ENCODE measurements at regions not wholly inside any gene's neighbourhood (a gene's known extent, or its start where the extent isn't known, plus 50 kb on each side); places are given as distances from the start of the nearest gene placed in this dataset.
"Not testable (repeated sequence)": the region's sequence is repeated elsewhere in the genome, so short reads cannot be mapped to it uniquely, and the experiment has no call there.

DNA sequence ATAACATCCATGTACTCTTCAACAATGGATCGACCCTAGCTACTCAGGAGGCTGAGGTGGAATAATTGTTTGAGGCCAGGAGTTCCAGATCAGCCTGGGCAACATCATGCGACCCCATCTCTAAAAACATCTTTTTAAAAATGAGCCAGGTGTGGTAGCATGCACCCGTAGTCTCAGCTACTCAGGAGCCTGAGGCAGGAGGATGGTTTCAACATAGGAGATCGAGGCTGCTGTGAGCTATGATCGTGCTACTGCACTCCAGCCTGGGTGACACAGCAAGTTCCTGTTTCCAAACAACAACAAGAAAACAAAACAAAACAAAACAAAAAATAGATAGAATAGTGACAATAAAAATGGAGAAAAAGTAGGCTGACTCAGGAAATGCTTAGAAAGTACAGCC lies 138.3 kb downstream of the POTEM start:
- H3K4me3 ChIP-seq (ENCODE audit: low read length); DNase-seq (ENCODE audit: low read depth): not testable (repeated sequence)

DNA sequence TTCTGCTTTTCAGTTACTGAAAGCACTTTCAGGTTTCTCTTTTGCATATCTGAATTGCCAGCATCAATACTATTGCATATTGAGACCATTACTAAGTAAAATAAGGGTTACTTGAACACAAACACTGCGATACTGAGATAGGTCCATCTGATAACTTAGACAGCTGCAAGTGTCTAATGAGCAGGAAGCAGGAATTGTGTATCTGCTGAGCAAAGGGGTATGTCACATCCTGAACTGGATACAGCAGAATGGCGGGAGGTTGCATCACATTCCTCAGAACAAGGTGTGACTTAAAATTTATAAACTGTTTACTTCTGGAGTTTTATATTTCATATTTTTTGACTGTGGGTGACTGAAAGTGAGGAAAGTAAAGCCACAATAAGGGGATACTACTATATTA lies 142.7 kb downstream of the POTEM start:
- not testable (repeated sequence) for H3K4me3 ChIP-seq (ENCODE audit: low read length); DNase-seq (ENCODE audit: low read depth)

DNA sequence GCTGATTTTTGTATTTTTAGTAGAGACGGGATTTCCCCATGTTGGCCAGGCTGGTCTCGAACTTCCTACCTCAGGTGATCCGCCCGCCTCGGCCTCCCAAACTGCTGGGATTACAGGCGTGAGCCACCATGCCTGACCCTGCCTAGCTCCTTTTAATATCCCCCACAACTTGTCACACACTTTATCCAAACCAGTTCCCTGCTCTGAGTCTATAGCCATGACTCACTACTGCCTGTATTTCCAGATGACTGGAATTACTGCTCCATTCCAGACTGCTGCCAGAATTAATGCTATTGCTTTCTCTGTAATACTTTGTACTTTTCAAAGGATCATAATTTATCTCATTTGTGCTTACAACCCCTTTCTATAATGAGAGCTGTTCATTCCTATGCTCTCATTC lies 153.1 kb downstream of the POTEM start:
- not testable (repeated sequence) for H3K4me3 ChIP-seq (ENCODE audit: low read length); DNase-seq (ENCODE audit: low read depth)

DNA sequence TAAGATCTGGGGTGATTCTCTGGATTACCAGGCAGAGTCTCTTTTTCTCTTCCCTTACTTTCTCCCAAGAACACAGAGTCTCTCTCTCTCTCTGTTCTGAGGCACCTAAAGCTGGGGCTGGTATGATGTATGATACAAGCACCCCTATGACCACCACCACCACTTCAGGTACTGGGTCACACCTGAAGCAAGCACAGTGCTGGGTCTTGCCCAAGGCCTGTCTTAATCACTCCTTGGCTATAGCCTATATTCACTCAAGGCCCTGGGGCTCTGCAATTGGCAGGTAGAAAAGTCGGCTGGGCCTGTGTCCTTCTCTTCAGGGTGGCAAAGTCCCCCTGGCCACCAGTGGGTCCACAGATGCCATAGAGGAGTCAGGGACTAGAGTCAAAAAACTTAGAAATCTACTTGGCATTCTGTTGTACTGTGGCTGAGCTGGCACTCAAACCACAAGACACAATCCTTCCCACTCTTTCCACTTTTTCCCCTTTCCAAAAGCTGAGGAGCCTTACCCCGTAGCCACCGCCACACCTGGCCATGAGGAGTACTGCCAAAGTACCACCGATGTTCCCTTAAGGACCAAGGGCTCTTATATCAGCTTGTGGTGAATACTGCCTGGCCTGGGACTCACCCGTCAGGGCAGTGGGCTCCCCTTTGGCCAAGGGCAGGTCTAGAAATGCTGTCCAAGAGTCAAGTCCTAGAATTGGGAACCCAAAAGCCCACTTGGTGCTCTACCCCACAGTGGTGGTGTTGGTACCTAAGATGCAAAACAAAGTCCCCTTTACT lies 159.2 kb downstream of the POTEM start:
- not testable (repeated sequence) for DNase-seq (ENCODE audit: low read depth); H3K4me3 ChIP-seq (ENCODE audit: low read length)

DNA sequence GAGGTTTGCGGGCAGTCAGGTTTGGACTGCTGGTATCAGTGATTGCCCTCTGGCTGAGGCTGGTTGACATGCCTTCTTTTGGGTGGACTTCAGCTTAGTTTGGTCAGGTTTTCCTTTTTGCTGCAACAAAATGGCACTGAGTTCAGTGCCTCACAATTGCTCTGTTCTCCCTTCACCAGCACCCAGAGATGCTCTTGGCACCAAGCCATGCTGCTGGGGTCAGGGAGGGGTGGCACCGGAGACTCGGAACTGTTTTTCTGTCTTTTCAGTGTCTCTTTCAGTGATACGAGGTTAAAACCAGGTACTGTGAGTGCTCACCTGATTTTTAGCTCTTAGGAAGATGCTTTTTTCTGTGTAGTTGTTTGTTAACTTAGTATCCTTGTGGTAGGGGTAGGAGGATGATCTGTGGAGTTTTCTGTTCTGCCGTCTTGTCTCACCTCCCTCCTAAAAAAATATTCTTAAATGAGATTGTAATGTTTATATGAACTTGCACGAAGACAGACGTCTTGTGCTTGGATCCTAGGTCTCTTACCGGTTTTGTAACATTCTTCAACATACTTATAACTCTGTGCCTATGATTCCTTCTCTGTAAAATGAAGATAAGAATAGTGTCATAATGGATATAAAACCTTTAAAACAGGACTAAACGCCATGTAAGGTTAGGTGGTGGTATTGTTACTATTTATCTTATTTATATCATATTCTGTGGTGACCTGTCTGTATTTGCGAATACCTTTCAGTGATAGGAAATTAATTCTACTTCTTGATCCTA lies 160.6 kb downstream of the POTEM start:
- H3K4me3 ChIP-seq (ENCODE audit: low read length); DNase-seq (ENCODE audit: low read depth): not testable (repeated sequence)

DNA sequence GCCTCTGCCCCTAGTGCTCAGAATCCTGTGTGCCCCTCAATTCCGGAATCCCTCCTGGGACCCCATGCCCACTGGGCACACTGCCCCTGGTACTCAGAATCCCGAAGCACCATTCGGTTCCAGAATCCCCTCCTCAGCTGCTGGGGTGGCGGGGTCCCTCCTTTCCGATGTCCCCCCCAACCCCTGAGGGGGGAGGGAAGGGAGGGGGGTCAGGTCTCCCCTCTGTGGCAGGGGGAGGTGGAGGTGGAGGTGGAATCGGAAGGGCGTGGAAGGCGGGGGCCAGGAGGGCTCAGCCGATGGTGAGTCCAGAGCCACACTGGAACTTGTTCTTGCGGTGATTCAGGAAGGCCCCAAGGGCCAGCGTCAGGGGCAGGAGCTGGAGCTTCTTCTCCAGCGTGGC lies 164.3 kb downstream of the POTEM start:
- H3K4me3 ChIP-seq (ENCODE audit: low read length); DNase-seq (ENCODE audit: low read depth): not testable (repeated sequence)

DNA sequence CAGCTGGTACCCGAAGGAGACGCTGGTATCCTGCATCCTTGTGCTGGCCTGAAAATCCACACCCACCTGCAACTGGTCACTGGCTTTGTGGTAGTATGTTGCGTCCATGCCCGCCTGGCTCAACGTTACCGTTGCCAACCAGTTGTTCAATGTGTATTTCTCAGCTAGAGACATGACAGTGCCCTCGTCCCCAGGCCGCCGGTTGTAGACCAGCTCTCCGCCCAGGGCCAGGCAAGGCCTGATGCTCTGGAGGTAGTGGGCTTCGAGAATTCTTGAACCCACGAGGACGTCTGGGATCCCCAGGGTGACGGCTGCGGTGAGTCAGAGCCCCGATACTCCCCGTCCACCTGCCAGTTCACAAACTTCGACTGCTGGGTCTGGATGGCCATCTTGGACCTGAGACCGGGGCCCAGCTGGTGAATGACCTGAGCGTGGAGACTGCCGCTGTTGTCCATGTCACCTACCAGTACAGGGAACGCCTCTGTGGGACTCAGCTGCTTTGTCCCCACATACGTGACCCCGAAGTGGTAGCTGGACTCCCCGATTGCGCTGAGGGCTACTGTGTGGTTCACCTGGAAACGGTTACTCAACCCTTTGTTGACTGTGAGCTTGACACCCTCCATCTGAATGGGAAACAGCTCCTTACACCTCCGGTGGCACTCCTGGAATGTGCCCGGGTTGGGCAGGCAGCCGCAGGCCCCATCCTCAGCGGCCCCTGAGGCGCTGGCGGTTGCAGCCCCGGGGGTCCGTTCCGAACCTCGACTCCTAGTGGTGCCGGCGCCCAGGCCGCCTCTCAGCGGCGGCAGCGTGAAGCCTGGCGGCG lies 165.0 kb downstream of the POTEM start:
- H3K4me3 ChIP-seq (ENCODE audit: low read length); DNase-seq (ENCODE audit: low read depth): not testable (repeated sequence)

DNA sequence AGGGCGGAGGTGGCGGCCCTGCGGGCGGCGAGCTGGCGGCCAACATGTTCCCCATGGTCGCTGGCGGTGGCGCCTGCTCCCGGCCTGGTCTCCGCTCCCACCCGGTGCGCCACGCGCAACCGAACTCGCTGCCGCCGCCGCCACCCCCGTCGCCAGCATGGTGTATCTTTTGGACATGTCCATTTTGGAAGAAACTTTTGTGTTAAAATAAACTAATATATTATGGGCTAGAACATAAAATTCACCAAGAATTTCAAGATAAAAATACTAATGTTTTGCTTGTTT lies 165.5 kb downstream of the POTEM start:
- not testable (repeated sequence) for H3K4me3 ChIP-seq (ENCODE audit: low read length); DNase-seq (ENCODE audit: low read depth)

DNA sequence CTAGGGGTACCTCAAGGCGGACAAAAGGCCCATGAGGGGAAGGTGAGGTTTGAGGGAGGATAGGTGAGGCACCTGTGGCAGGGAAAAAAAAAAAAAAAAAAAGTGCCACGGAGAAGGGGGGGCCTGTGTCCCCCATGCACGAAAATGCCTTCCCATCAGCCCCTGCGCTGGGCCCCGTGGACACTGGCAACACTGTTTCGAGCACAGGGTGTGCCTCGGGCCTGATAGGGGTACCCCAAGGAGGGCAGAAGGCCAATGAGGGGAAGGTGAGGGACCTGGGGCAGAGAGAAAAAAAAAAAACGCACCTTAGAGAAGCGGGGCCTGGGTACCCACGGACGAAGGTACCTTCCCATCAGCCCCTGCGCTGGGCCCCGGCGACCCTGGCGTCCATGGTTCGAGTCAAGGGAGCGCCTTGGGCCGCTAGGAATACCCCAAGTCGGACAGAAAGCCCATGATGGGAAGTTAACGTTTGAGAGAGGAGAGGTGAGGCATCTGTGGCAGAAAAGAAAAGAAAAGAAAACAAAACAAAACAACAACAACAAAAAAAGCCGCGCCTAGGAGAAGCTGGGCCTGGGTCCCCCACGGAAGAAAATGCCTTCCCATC lies 190.0 kb downstream of the POTEM start:
- H3K4me3 ChIP-seq (ENCODE audit: low read length); DNase-seq (ENCODE audit: low read depth): not testable (repeated sequence)

DNA sequence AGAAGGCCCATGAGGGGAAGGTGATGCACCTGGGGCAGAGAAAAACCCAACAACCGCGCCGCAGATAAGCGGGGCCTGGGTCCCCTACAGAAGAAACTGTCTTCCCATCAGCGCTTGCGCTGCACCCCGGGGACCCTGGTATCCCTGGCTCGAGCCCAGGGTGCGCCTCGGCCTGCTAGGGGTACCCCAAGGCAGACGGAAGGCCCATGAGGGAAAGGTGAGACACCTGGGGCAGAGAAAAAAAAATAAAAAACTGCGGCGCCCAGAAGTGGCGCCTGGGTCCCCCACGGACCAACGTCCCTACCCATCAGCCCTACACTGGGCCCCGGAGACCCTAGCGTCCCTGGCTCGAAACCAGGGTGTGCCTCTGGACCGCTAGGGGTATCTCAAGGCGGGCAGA lies 190.8 kb downstream of the POTEM start:
- H3K4me3 ChIP-seq (ENCODE audit: low read length); DNase-seq (ENCODE audit: low read depth): not testable (repeated sequence)

DNA sequence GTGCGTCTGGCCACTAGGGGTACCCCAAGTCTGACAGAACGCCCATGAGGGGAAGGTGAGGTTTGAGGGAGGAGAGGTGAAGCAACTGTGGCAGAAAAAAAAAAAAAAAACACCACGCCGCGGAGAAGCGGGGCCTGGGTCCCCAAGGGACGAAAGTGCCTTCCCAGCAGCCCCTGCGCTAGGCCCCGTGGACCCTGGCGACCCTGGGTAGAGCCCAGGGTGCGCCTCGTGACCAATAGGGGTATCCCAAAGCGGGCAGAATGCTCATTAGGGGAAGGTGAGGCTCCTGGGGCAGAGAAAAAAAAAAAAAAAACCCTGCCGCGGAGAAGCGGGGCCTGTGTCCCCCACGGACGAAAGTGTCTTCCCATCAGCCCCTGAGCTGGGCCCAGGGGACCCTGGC lies 191.4 kb downstream of the POTEM start:
- not testable (repeated sequence) for DNase-seq (ENCODE audit: low read depth); H3K4me3 ChIP-seq (ENCODE audit: low read length)

DNA sequence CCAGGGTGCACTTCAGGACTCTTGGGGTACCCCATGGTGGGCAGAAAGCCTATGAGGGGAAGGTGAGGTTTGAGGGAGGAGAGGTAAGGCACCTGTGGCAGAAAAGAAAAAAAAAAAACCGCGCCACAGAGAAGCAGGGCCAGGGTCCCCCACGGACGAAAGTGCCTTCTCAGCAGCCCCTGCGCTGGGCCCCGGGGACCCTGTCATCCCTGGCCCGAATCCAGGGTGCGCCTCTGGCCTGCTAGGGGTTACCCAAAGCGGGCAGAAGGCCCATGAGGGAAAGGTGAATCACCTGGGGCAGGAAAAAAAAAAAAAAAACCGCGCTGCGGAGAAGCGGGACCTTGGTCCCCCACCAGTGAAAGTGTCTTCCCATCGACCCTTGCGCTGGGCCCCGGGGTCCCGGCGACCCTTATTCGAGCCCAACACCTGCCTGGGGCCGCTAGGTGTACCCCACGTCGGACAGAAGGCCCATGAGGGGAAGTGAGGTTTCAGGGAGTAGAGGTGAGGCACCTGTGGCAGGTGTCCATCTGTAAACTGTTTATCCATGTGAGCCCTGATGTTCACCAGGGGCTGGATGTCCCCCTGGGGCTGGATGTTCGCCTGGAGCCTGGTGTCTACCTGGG lies 191.9 kb downstream of the POTEM start:
- not testable (repeated sequence) for H3K4me3 ChIP-seq (ENCODE audit: low read length); DNase-seq (ENCODE audit: low read depth)

DNA sequence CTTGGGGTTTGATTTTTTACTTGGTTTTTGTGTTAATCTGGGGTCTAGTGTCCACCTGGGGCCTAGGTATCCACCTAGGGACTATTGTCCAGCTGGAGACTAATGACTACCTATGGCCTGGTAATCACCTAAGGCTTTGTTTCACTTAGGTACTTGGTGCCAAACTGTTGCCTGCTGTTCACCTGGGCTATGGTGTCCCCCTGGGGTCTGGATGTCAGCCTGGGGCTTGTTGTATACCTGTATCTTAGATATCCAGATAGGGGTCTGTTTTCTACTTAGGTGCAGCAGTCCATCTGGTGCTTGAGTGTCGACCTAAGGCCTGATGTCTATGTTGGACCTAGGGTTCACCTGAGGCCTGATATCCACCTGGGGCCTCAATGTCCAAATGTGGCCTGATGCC lies 193.1 kb downstream of the POTEM start:
- H3K4me3 ChIP-seq (ENCODE audit: low read length); DNase-seq (ENCODE audit: low read depth): not testable (repeated sequence)

DNA sequence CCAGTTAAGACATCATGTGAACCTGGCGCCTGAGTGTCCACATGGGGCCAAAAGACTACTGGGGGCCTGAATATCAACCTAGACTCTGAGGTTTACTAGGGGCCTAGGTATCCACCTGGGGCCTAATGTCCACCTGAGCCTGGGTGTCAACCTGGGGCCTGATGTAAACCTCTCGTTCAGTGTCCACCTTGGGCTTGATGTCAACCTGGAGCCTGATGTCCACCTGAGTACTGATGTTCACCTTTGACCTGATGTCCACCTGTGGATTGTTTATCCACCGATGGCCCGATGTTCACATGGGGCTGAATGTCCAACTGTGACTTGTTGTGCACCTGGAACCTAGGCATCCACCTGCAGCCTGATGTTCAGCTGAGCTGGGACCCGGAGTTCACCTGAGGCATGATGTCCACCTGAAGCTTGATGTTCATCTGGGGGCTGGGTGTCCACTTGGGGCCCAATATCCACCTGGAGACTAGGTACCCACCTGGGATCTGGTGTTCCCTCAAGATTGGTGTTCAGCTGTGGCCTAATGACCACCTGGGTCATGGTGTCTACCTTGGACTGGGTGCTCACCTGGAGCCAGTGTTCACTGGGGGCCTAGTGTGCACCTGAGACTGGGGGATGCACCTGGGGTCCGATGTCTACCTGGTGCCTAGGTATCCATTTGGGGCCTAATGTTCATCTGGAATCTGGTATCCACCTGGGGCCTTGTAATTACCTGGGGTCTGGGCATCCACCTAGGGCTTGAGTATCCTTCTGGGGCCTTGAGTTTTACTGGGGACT lies 194.2 kb downstream of the POTEM start:
- peak; percentile 0 for DNase-seq (ENCODE audit: low read depth)
- not testable (repeated sequence) for H3K4me3 ChIP-seq (ENCODE audit: low read length)

DNA sequence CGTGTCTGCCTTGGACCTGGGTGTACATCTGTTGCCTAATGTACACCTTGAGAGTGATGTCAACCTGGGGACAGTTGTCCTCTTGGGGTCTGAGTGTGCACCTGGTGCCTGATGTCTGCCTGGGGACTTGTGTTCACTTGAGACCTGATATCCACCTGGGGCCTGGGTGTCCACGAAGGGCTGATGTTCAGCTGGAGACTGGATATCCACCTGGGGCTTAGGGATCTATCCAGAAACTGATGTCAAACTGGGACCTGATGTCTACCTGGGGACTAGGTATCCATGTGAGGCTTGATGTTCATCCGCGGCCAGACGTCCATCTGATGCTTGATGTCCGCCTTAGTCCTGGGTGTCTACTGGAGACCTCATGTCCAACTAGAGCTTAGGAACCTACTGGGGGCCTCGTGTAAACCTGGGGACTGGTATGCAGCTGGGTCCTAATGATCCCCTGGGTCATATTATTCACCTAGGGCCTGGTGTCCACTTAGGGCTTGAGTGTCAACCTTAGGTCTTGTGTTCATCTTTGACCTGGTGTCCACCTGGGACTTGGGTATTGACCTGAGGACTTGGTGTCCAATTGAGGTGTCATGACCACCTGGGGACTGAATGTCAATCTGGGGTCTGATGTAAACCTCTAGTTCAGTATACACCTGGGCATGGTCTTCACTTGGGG lies 194.9 kb downstream of the POTEM start:
- not testable (repeated sequence) for H3K4me3 ChIP-seq (ENCODE audit: low read length); DNase-seq (ENCODE audit: low read depth)

DNA sequence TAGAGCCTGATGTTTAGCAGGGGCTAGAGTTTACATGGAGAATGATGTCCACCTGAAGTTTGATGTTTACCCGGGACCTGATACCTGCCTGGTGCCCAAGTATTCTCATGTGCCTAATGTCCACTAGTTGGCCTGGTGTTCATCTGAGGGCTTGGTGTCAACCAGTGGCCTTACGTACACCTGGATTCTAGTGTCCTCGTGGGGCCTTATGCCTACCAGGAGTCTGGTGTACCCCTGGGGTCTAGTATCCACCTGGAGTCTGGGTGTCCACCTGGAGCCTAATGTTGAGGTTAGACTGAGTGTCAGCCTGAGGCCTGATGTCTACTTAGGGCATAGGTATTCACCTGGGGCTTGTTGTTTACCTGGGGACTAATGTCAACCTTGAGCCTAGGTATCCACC lies 195.7 kb downstream of the POTEM start:
- not testable (repeated sequence) for DNase-seq (ENCODE audit: low read depth); H3K4me3 ChIP-seq (ENCODE audit: low read length)

DNA sequence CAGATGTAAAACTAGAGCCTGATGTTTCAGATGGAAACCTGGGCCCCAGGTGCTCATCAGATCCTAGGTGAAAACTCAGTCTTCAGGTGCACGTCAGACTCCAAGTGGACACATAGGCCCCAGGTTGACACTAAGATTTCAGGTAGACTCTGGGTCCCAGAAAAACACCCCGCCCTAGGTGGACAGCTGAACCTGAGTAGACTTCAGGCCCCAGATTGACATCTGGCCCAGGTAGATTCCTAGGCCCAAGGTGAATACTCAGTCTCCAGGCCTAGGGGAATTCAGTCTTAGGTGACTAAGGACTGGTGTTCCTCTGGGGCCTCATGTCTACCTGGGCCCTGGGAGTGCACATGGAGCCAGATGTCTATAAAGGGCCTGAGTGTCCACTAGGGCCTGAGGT lies 196.7 kb downstream of the POTEM start:
- DNase-seq (ENCODE audit: low read depth); H3K4me3 ChIP-seq (ENCODE audit: low read length): not testable (repeated sequence)

DNA sequence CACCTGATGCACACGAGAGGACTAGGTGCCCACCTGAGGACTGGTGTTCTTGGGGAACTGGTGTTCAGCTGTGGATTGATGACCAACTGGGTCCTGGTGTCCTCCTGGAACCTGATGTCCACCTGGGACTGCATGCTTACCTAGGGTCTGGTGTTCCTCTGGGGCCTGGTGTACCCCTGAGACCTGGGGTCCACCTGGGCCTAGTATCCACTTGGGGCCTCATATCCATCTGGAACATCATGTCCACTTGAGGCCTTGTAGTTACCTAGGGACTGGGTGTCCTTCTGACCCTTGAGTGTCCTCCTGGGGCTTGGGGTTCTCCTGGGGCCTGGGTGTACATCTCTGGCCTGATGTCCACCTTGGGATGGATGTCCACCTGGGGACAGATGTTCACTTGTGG lies 197.2 kb downstream of the POTEM start:
- DNase-seq (ENCODE audit: low read depth); H3K4me3 ChIP-seq (ENCODE audit: low read length): not testable (repeated sequence)

Data from epithelial cell of esophagus (primary cell).